HG02798 (cell line): ENCODE measurements at regions not wholly inside any gene's neighbourhood (a gene's known extent, or its start where the extent isn't known, plus 50 kb on each side); places are given as distances from the start of the nearest gene placed in this dataset.

Experiments used
- ATAC-seq: cut with Tn5 transposase; IDR thresholded peaks from one replicate; pipeline ENCODE4 v1.9.1; 2021; ENCODE audit warnings: mild to moderate bottlenecking; ENCODE audit not compliant: unreplicated experiment, poor library complexity

GRCh38 chr18:45509535-45509934 lies 105.7 kb upstream of the SLC14A2 start:
- ATAC-seq, result no peak

GRCh38 chr18:45510656-45511055 lies 104.6 kb upstream of the SLC14A2 start:
- ATAC-seq, result no peak

GRCh38 chr18:45512363-45512953 lies 102.8 kb upstream of the SLC14A2 start:
- no peak for ATAC-seq

- no peak for ATAC-seq
Measured at GRCh38 chr18:45517181-45517741, 98.0 kb upstream of the SLC14A2 start.

GRCh38 chr18:45518311-45519155 lies 96.7 kb upstream of the SLC14A2 start:
- no peak for ATAC-seq

- no peak for ATAC-seq
Measured at GRCh38 chr18:45519411-45520280, 95.6 kb upstream of the SLC14A2 start.

GRCh38 chr18:45521136-45521535 lies 94.1 kb upstream of the SLC14A2 start:
- no peak for ATAC-seq

- ATAC-seq, result no peak
Measured at GRCh38 chr18:45521777-45522176, 93.5 kb upstream of the SLC14A2 start.

GRCh38 chr18:45522371-45522770 lies 92.9 kb upstream of the SLC14A2 start:
- ATAC-seq, result no peak

- ATAC-seq, result no peak
Measured at GRCh38 chr18:45525301-45525700, 90.0 kb upstream of the SLC14A2 start.

- no peak for ATAC-seq
Measured at GRCh38 chr18:45526114-45526841, 89.0 kb upstream of the SLC14A2 start.

GRCh38 chr18:45527891-45528290 lies 87.4 kb upstream of the SLC14A2 start:
- ATAC-seq, result no peak

- no peak for ATAC-seq
Measured at GRCh38 chr18:45528712-45529336, 86.5 kb upstream of the SLC14A2 start.

- ATAC-seq, result no peak
Measured at GRCh38 chr18:45538444-45538843, 76.8 kb upstream of the SLC14A2 start.

- no peak for ATAC-seq
Measured at GRCh38 chr18:45539491-45539891, 75.8 kb upstream of the SLC14A2 start.

- ATAC-seq, result no peak
Measured at GRCh38 chr18:45540125-45540524, 75.2 kb upstream of the SLC14A2 start.

GRCh38 chr18:45541421-45541820 lies 73.9 kb upstream of the SLC14A2 start:
- no peak for ATAC-seq

GRCh38 chr18:45542043-45542442 lies 73.2 kb upstream of the SLC14A2 start:
- no peak for ATAC-seq

- no peak for ATAC-seq
Measured at GRCh38 chr18:45547910-45548309, 67.4 kb upstream of the SLC14A2 start.

GRCh38 chr18:45548614-45549013 lies 66.7 kb upstream of the SLC14A2 start:
- no peak for ATAC-seq
